H1 (cell line): ENCODE measurements at regions not wholly inside any gene's neighbourhood (a gene's known extent, or its start where the extent isn't known, plus 50 kb on each side); places are given as distances from the start of the nearest gene placed in this dataset.

Experiments used
- CTCF ChIA-PET: fragments of 300-600 bp; sonication (Branson Sonifier 250); formaldehyde crosslinking; loops from one replicate; lab custom pipeline; 2021; ENCODE audit not compliant: partially characterized antibody; lab: Charles Lee
- POLR2A ChIA-PET: fragments of 300-600 bp; sonication (Branson Sonifier 250); formaldehyde crosslinking; loops from one replicate; lab custom pipeline; 2021; ENCODE audit warnings: inconsistent platforms; ENCODE audit not compliant: partially characterized antibody; lab: Charles Lee
- DNase-seq, 2 experiments: peaks; one replicate each; pipeline versions ENCODE4 v3.0.0 to v3.0.0-alpha.2; 2010 to 2022; ENCODE audit warnings: low spot score in 2 of 2, low read depth in 1 of 2, mixed read lengths in 1 of 2
- FAIRE-seq: peaks from 2 replicates; lab custom pipeline; 2011; peaks lifted over from hg19 to GRCh38; lab: Jason Lieb, UNC
- H2AFZ ChIP-seq: 2 replicates; pipeline ENCODE4 v1.8.1; 2012; ENCODE audit warnings: low read length, inconsistent platforms
- H2AK5ac ChIP-seq: 2 replicates; pipeline ENCODE4 v1.6.1; 2013; ENCODE audit warnings: low read depth, low read length
- H2BK120ac ChIP-seq: replicated peaks from 2 replicates; pipeline ENCODE3; 2013; ENCODE audit warnings: low read depth, low read length, inconsistent platforms
- H2BK12ac ChIP-seq: 2 replicates; pipeline ENCODE4 v1.6.1; 2013; ENCODE audit warnings: low read depth, low read length
- H2BK15ac ChIP-seq: 2 replicates; pipeline ENCODE4 v1.6.1; 2013; ENCODE audit warnings: low read length
- H2BK20ac ChIP-seq: 2 replicates; pipeline ENCODE4 v1.6.1; 2013; ENCODE audit warnings: low read length
- H2BK5ac ChIP-seq: 2 replicates; pipeline ENCODE4 v1.6.1; 2013; ENCODE audit warnings: low read depth, low read length
- H3K14ac ChIP-seq: 2 replicates; pipeline ENCODE4 v1.6.1; 2013; ENCODE audit warnings: inconsistent platforms; ENCODE audit not compliant: insufficient read length
- H3K18ac ChIP-seq: 2 replicates; pipeline ENCODE4 v1.6.1; 2013; ENCODE audit warnings: low read length; ENCODE audit errors: extremely low read depth
- H3K23ac ChIP-seq: 2 replicates; pipeline ENCODE4 v1.6.1; 2013; ENCODE audit warnings: inconsistent platforms; ENCODE audit not compliant: insufficient read length
- H3K23me2 ChIP-seq: 2 replicates; pipeline ENCODE4 v1.6.1; 2013; ENCODE audit warnings: low read depth, low read length
- H3K27ac ChIP-seq: 2 replicates; pipeline ENCODE4 v1.6.1; 2011; ENCODE audit warnings: low read depth, low read length, inconsistent platforms
- H3K27me3 ChIP-seq, 4 experiments: replicated peaks in 1 of 4; 1 replicate in 1 of 4; 2 replicates in 3 of 4; pipeline versions ENCODE4 v1.6.1 to v1.8.1; 2011 to 2013; ENCODE audit warnings: low read length in 3 of 4, mild to moderate bottlenecking in 3 of 4, inconsistent platforms in 2 of 4, mixed read lengths in 2 of 4, moderate library complexity in 1 of 4; ENCODE audit not compliant: control insufficient read depth in 3 of 4, insufficient read depth in 3 of 4; ENCODE audit errors: extremely low read depth in 1 of 4
- H3K36me3 ChIP-seq, 4 experiments: 2 replicates each; pipeline versions ENCODE4 v1.6.1 to v1.8.1; 2011 to 2013; ENCODE audit warnings: mild to moderate bottlenecking in 4 of 4, low read length in 3 of 4, moderate library complexity in 2 of 4, control low read depth in 1 of 4, inconsistent platforms in 1 of 4; ENCODE audit not compliant: insufficient read depth in 4 of 4, control insufficient read depth in 2 of 4
- H3K4ac ChIP-seq: replicated peaks from 2 replicates; pipeline ENCODE3; 2013; ENCODE audit warnings: low read length, low read depth, mixed read lengths, inconsistent platforms; ENCODE audit not compliant: insufficient read length
- H3K4me1 ChIP-seq, 4 experiments: replicated peaks in 1 of 4; 1 replicate in 1 of 4; 2 replicates in 3 of 4; pipeline versions ENCODE4 v1.6.1 to v1.8.1; 2011 to 2013; ENCODE audit warnings: low read length in 3 of 4, inconsistent platforms in 2 of 4, mixed read lengths in 1 of 4; ENCODE audit not compliant: insufficient read depth in 4 of 4, control insufficient read depth in 3 of 4
- H3K4me2 ChIP-seq, 2 experiments: 2 replicates each; pipeline versions ENCODE4 v1.6.1 to v1.8.1; 2011 to 2013; ENCODE audit warnings: low read depth in 2 of 2, low read length in 2 of 2, control low read depth in 1 of 2, inconsistent platforms in 1 of 2, mild to moderate bottlenecking in 1 of 2; ENCODE audit not compliant: insufficient read depth in 1 of 2
- H3K4me3 ChIP-seq, 4 experiments: fragments of 200-600, 300-600 bp in 1 of 4; sonication (generic), shearing (Covaris generic), sonication (Bioruptor Twin) in 1 of 4; 2 replicates each; pipeline versions ENCODE4 v1.5.1 to v1.8.1; 2011 to 2016; ENCODE audit warnings: low read length in 4 of 4, low read depth in 3 of 4, control low read depth in 2 of 4, inconsistent platforms in 2 of 4, mild to moderate bottlenecking in 2 of 4, mixed read lengths in 1 of 4, moderate library complexity in 1 of 4; ENCODE audit not compliant: insufficient read depth in 2 of 4; ENCODE audit errors: extremely low read depth in 1 of 4
- H3K56ac ChIP-seq: replicated peaks from 2 replicates; pipeline ENCODE3; 2013; ENCODE audit warnings: low read depth, mild to moderate bottlenecking, mixed read lengths, low read length, inconsistent platforms; ENCODE audit not compliant: insufficient read length
- H3K79me1 ChIP-seq: 2 replicates; pipeline ENCODE4 v1.6.1; 2013; ENCODE audit warnings: low read depth, low read length, control low read depth
- H3K79me2 ChIP-seq, 2 experiments: 2 replicates each; pipeline versions ENCODE4 v1.6.1 to v1.8.1; 2012 to 2013; ENCODE audit warnings: low read length in 2 of 2, mild to moderate bottlenecking in 2 of 2, inconsistent platforms in 1 of 2; ENCODE audit not compliant: insufficient read depth in 2 of 2, control insufficient read depth in 1 of 2
- H3K9ac ChIP-seq, 4 experiments: replicated peaks in 1 of 4; 1 replicate in 1 of 4; 2 replicates in 3 of 4; pipeline versions ENCODE4 v1.6.1 to v1.8.1; 2011 to 2013; ENCODE audit warnings: low read depth in 3 of 4, low read length in 3 of 4, control low read depth in 2 of 4, mild to moderate bottlenecking in 2 of 4, moderate library complexity in 2 of 4, inconsistent platforms in 1 of 4; ENCODE audit errors: extremely low read depth in 1 of 4
- H3K9me3 ChIP-seq, 2 experiments: 2 replicates each; pipeline versions ENCODE4 v1.6.1 to v1.8.1; 2012 to 2013; ENCODE audit warnings: mild to moderate bottlenecking in 2 of 2, moderate library complexity in 2 of 2, control low read depth in 1 of 2, inconsistent platforms in 1 of 2, low read depth in 1 of 2, low read length in 1 of 2, mixed read lengths in 1 of 2; ENCODE audit not compliant: insufficient read depth in 2 of 2
- H4K20me1 ChIP-seq, 2 experiments: replicated peaks in 1 of 2; 2 replicates each; pipeline versions ENCODE3 to v1.8.1; 2011 to 2013; ENCODE audit warnings: inconsistent platforms in 2 of 2, low read length in 2 of 2, mild to moderate bottlenecking in 1 of 2; ENCODE audit not compliant: insufficient read depth in 2 of 2, control insufficient read depth in 1 of 2
- H4K5ac ChIP-seq: 2 replicates; pipeline ENCODE4 v1.6.1; 2013; ENCODE audit warnings: low read length, low read depth, mixed read lengths, inconsistent platforms; ENCODE audit not compliant: insufficient read length
- H4K8ac ChIP-seq: 2 replicates; pipeline ENCODE4 v1.8.0; 2013; ENCODE audit warnings: mild to moderate bottlenecking, moderate library complexity, low read length, inconsistent platforms; ENCODE audit not compliant: insufficient read depth; ENCODE audit errors: extremely low read depth
- H4K91ac ChIP-seq: replicated peaks from 2 replicates; pipeline ENCODE3; 2013; ENCODE audit warnings: low read length, mixed read lengths, inconsistent platforms; ENCODE audit not compliant: insufficient read length
- BCL11A ChIP-seq, 2 experiments: IDR thresholded peaks; one replicate each; pipeline ENCODE4 v1.6.1; 2011; ENCODE audit warnings: low read depth in 2 of 2, low read length in 2 of 2, mild to moderate bottlenecking in 2 of 2
- GABPA ChIP-seq: IDR thresholded peaks from 2 replicates; pipeline ENCODE4 v1.6.1; 2011; ENCODE audit warnings: mild to moderate bottlenecking, low read length, moderate library complexity, borderline replicate concordance; ENCODE audit not compliant: insufficient read depth
- KDM5A ChIP-seq: fragments of 200-600 bp; IDR thresholded peaks from 2 replicates; pipeline ENCODE4 v1.7.1; 2012; ENCODE audit warnings: mild to moderate bottlenecking, low read length, inconsistent platforms, mixed read lengths
- POU5F1 ChIP-seq: IDR thresholded peaks from 2 replicates; pipeline ENCODE4 v1.6.1; 2011; ENCODE audit warnings: low read depth, mild to moderate bottlenecking, low read length, moderate library complexity
- SIRT6 ChIP-seq: IDR thresholded peaks from one replicate; pipeline ENCODE4 v1.7.1; 2012; ENCODE audit warnings: low read length, inconsistent platforms
- SP4 ChIP-seq: IDR thresholded peaks from 2 replicates; pipeline ENCODE4 v1.6.1; 2012; ENCODE audit warnings: low read length, inconsistent platforms
- SRF ChIP-seq: IDR thresholded peaks from 2 replicates; pipeline ENCODE4 v1.6.1; 2011; ENCODE audit warnings: mild to moderate bottlenecking, low read depth, low read length, moderate library complexity
- WGBS, 2 experiments: shearing (Covaris generic) in 1 of 2; methylation state at CpG; one replicate each; pipeline versions ENCODE4 v1.1.6 to v1.1.7; 2013 to 2015; ENCODE audit warnings: low lambda C conversion rate in 2 of 2, mixed read lengths in 2 of 2, inconsistent platforms in 1 of 2, low coverage in 1 of 2, missing lambda C conversion rate in 1 of 2; ENCODE audit not compliant: insufficient replicate concordance in 2 of 2, insufficient coverage in 1 of 2, insufficient read length in 1 of 2; ENCODE audit errors: extremely low coverage in 1 of 2, missing lambda C conversion rate in 1 of 2; 5-methylcytosine and 5-hydroxymethylcytosine counted together
- TF ChIP-seq, protein P1 (sequence below), 3 experiments: IDR thresholded peaks; 1 replicate in 2 of 3; 2 replicates in 1 of 3; pipeline versions ENCODE4 v1.5.1 to v1.6.1; 2011; ENCODE audit warnings: low read length in 3 of 3, mild to moderate bottlenecking in 3 of 3, inconsistent platforms in 2 of 3, low read depth in 1 of 3, moderate library complexity in 1 of 3; ENCODE audit not compliant: insufficient read depth in 1 of 3; ENCODE audit errors: control extremely low read depth in 1 of 3

DNA sequence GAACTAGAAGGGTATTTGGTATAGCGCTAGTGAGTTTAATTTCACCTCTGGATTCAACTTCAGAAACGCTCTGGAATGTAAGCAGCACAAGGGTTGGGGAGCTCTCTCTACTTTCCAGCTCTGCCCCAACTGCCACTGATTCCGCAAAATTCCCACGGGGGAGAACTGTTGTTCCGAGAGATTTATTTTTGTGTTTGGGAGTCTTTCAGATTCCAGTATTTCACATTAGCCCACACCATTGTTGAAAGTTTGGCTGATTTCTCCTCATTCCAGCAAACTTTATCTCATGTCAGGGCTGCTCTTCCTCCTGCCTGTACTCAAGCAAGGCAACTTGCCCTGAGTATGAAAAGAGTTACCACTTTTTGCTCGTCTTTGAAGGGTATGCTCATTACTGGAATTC lies 198.5 kb upstream of the EGFLAM start:
- no peak overlapping the region for H3K4me3 ChIP-seq
- H2BK20ac ChIP-seq = no peak overlapping the region
- no peak overlapping the region for H2AK5ac ChIP-seq
- H3K56ac ChIP-seq = no peak overlapping the region
- no peak overlapping the region for H3K14ac ChIP-seq
- no peak overlapping the region for H2BK12ac ChIP-seq
- FAIRE-seq (no peak), DNase-seq (no peak)
- no peak overlapping the region for H4K91ac ChIP-seq
- no peaks in the 10 kb centered on the region; the same call in 1 of the 2 replicates for H3K23me2 ChIP-seq
- ChIA-PET POLR2A (no interaction called here), CTCF (interaction anchor here (1.5 to 1.9 kb wide), 2 partner anchors 62 to 133 kb away, joined by 3 to 7 read pairs; no protein-coding TSS in a partner anchor)
- H3K36me3 ChIP-seq = no peaks in the 10 kb centered on the region
- no peak overlapping the region for H2BK15ac ChIP-seq
- H3K79me2 ChIP-seq = no peaks in the 10 kb centered on the region
- H3K9ac ChIP-seq = no peak overlapping the region
- no peak overlapping the region for H2AFZ ChIP-seq
- H3K23ac ChIP-seq = no peak overlapping the region
- no peak overlapping the region for H2BK120ac ChIP-seq
- no peaks in the 10 kb centered on the region for H4K20me1 ChIP-seq
- H3K9me3 ChIP-seq = no peaks in the 10 kb centered on the region
- no peak for TF ChIP-seq BCL11A (IDR thresholded peaks at IDR 0.05; ENCODE audit: low read depth in 2 of 2, low read length in 2 of 2)
- no peak for TF ChIP-seq SP4
- TF ChIP-seq, protein P1, sequence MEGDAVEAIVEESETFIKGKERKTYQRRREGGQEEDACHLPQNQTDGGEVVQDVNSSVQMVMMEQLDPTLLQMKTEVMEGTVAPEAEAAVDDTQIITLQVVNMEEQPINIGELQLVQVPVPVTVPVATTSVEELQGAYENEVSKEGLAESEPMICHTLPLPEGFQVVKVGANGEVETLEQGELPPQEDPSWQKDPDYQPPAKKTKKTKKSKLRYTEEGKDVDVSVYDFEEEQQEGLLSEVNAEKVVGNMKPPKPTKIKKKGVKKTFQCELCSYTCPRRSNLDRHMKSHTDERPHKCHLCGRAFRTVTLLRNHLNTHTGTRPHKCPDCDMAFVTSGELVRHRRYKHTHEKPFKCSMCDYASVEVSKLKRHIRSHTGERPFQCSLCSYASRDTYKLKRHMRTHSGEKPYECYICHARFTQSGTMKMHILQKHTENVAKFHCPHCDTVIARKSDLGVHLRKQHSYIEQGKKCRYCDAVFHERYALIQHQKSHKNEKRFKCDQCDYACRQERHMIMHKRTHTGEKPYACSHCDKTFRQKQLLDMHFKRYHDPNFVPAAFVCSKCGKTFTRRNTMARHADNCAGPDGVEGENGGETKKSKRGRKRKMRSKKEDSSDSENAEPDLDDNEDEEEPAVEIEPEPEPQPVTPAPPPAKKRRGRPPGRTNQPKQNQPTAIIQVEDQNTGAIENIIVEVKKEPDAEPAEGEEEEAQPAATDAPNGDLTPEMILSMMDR (IDR thresholded peaks at IDR 0.05; ENCODE audit: control extremely low read depth in 1 of 3, insufficient read depth in 1 of 3, low read depth in 1 of 3, low read length in 3 of 3) = no peak
- no peak for TF ChIP-seq SIRT6
- TF ChIP-seq SRF = no peak
- no peak for TF ChIP-seq GABPA
- TF ChIP-seq POU5F1 = no peak
- no peak for TF ChIP-seq KDM5A
- no peaks in the 10 kb centered on the region for H3K79me1 ChIP-seq
- no peak overlapping the region for H2BK5ac ChIP-seq
- H3K4me2 ChIP-seq = no peak overlapping the region
- no peak overlapping the region for H3K4ac ChIP-seq
- 96% methylated on average over 6 of the region's 6 CpGs; no CpG with 5 or more reads in 1 of the 2 experiments for WGBS, 2 experiments
- no peak overlapping the region for H4K8ac ChIP-seq
- H3K27me3 ChIP-seq = no peaks in the 10 kb centered on the region
- H3K27ac ChIP-seq = no peak overlapping the region
- H3K4me1 ChIP-seq = no peaks in the 10 kb centered on the region
- H4K5ac ChIP-seq = no peak overlapping the region
- no peak overlapping the region for H3K18ac ChIP-seq
